ENCODE measurements at regions not wholly inside any gene's neighbourhood (a gene's known extent, or its start where the extent isn't known, plus 50 kb on each side); places are given as distances from the start of the nearest gene placed in this dataset.

GRCh38 chr10:3891396-3891795 lies 106.4 kb upstream of the KLF6 start:
- 15% methylated on average over 3 of the region's 3 CpGs for WGBS (ENCODE audit: insufficient coverage, low coverage, missing lambda C conversion rate)
- TF ChIP-seq TBP (optimal IDR thresholded peaks at IDR 0.05; ENCODE audit: low read depth, low read length) (no peak), ZNF444 (CRISPR knock-in tag; IDR thresholded peaks at IDR 0.05) (no peak), SPI1 (IDR thresholded peaks at IDR 0.05; ENCODE audit: borderline replicate concordance, low read depth, low read length) (no peak), SNRNP70 (optimal IDR thresholded peaks at IDR 0.05; ENCODE audit: low read depth, low read length) (no peak), ZZZ3 (IDR thresholded peaks at IDR 0.05) (no peak), ZNF699 (CRISPR knock-in tag; IDR thresholded peaks at IDR 0.05; ENCODE audit: insufficient replicate concordance) (no peak), NR2F6 (CRISPR knock-in tag; IDR thresholded peaks at IDR 0.05) (no peak), NFATC3 (IDR thresholded peaks at IDR 0.05) (no peak), ZNF561 (CRISPR knock-in tag; conservative IDR thresholded peaks at IDR 0.05) (no peak), POLR2H (tag; IDR thresholded peaks at IDR 0.05; ENCODE audit: low read depth) (no peak), HCFC1 (IDR thresholded peaks at IDR 0.05; ENCODE audit: low read depth, low read length) (no peak), L3MBTL2 (IDR thresholded peaks at IDR 0.05) (no peak), TFAM (CRISPR knock-in tag; conservative IDR thresholded peaks at IDR 0.05) (no peak), ZNF695 (CRISPR knock-in tag; IDR thresholded peaks at IDR 0.05) (no peak), FOS (IDR thresholded peaks at IDR 0.05; ENCODE audit: extremely low read depth, insufficient read length) (no peak), RAD51 (IDR thresholded peaks at IDR 0.05; ENCODE audit: borderline replicate concordance, low read depth) (no peak), ZNF280A (IDR thresholded peaks at IDR 0.05; ENCODE audit: low read depth, partially characterized antibody) (no peak), HINFP (tag; conservative IDR thresholded peaks at IDR 0.05; ENCODE audit: low read depth) (no peak), MCM7 (IDR thresholded peaks at IDR 0.05) (no peak)
- TF ChIP-seq, protein P1, sequence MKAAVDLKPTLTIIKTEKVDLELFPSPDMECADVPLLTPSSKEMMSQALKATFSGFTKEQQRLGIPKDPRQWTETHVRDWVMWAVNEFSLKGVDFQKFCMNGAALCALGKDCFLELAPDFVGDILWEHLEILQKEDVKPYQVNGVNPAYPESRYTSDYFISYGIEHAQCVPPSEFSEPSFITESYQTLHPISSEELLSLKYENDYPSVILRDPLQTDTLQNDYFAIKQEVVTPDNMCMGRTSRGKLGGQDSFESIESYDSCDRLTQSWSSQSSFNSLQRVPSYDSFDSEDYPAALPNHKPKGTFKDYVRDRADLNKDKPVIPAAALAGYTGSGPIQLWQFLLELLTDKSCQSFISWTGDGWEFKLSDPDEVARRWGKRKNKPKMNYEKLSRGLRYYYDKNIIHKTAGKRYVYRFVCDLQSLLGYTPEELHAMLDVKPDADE (conservative IDR thresholded peaks at IDR 0.05; ENCODE audit: control insufficient read depth, low read depth, low read length), result no peak
- TF ChIP-seq, protein P2, sequence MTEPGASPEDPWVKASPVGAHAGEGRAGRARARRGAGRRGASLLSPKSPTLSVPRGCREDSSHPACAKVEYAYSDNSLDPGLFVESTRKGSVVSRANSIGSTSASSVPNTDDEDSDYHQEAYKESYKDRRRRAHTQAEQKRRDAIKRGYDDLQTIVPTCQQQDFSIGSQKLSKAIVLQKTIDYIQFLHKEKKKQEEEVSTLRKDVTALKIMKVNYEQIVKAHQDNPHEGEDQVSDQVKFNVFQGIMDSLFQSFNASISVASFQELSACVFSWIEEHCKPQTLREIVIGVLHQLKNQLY (CRISPR knock-in tag; conservative IDR thresholded peaks at IDR 0.05), result no peak

More at GRCh38 chr10:3891396-3891795, 106.4 kb upstream of the KLF6 start:
- Histone ChIP-seq H3K4me2 (ENCODE audit: insufficient read depth, low read length) (peak overlapping the region; percentile 53), H3K36me3 (ENCODE audit: control insufficient read depth, insufficient read depth, low read length) (no peaks in the 10 kb centered on the region), H3K4me3 (no peak overlapping the region), H3K27me3 (ENCODE audit: control insufficient read depth in 2 of 2, insufficient read depth in 2 of 2, low read length in 2 of 2) (no peaks in the 10 kb centered on the region), H2AFZ (ENCODE audit: low read depth, low read length) (peak overlapping the region; percentile 85), H3K9ac (ENCODE audit: insufficient read depth in 1 of 2, low read depth in 2 of 2, low read length in 2 of 2) (no peak overlapping the region), H4K20me1 (replicated peaks; ENCODE audit: control insufficient read depth, insufficient read depth, low read length) (no peaks in the 10 kb centered on the region), H3K9me1 (ENCODE audit: control insufficient read depth, insufficient read depth, low read length) (no peaks in the 10 kb centered on the region), H3K4me1 (replicated peaks in 1 of 2; ENCODE audit: control insufficient read depth in 2 of 2, insufficient read depth in 2 of 2, low read length in 2 of 2) (peaks cover 8 to 52% of the 10 kb centered on the region in 2 experiments; a peak in 4 of 5 replicates), H3K27ac (ENCODE audit: extremely low read depth, low read depth, low read length) (peak overlapping the region; percentile 56; the same call in 2 of the 3 replicates), H3K79me2 (ENCODE audit: control insufficient read depth, insufficient read depth, low read length) (no peaks in the 10 kb centered on the region), H3K9me3 (replicated peaks; ENCODE audit: control insufficient read depth, insufficient read depth, low read depth, low read length) (no peaks in the 10 kb centered on the region)
- no peak for FAIRE-seq
- ChIA-PET CTCF (ENCODE audit: low intra/inter-chr PET ratio) (no interaction called here), POLR2A (interaction anchor here (1.0 to 2.9 kb wide), 2 partner anchors 72 to 106 kb away, joined by 3 to 13 read pairs; partner anchors contain the start of gene KLF6)
- DNase-seq (ENCODE audit: extremely low read depth in 1 of 4, low spot score in 3 of 4), result peak in 2 of 4 experiments; percentile 37 to 47
- in situ Hi-C loops (cut with MboI) (no loop called here), intact Hi-C loops (cut with micrococcal nuclease) (loop anchor here (1.0 to 2.0 kb wide), 2 partner anchors 35 to 81 kb away; no protein-coding TSS in a partner anchor)
- BruUV-seq (replicated peaks), result no TSS peak
- ATAC-seq, result no peak

Measured in K562 (cell line).